ENCODE measurements at regions not wholly inside any gene's neighbourhood (a gene's known extent, or its start where the extent isn't known, plus 50 kb on each side); places are given as distances from the start of the nearest gene placed in this dataset.

DNA sequence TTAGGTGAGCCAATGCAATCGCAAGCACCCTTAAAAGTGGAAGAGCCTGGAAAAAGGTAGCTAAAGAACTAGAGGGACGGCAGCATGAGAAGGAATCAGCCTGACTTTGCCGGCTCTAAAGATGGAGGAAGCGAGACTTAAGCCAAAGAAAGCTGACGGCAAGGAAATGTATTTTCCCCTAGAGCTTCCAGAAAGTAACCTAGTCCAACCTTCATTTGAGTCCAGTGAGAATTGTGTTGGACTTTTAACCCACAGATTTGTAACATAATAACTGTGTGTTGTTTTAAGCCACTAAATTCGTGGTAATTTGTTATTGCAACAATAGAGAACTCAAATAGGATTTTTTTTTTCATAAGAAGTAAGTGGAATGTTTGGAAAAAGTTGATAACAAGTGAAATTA is 212.7 kb upstream of the C1QTNF7 start:
- Histone ChIP-seq H3K27ac (ENCODE audit: low read depth) (no peak overlapping the region), H3K79me2 (replicated peaks; ENCODE audit: insufficient read depth) (no peaks in the 10 kb centered on the region), H2AFZ (no peak overlapping the region), H3K36me3 (ENCODE audit: insufficient read depth) (no peaks in the 10 kb centered on the region), H3K4me2 (no peak overlapping the region), H3F3A (replicated peaks; ENCODE audit: low read depth) (no peaks in the 10 kb centered on the region), H3K4me1 (ENCODE audit: insufficient read depth) (peaks cover 7% of the 10 kb centered on the region), H3K9me2 (ENCODE audit: insufficient read depth) (no peaks in the 10 kb centered on the region), H4K20me1 (replicated peaks; ENCODE audit: insufficient read depth) (no peaks in the 10 kb centered on the region), H3K27me3 (ENCODE audit: insufficient read depth) (no peaks in the 10 kb centered on the region), H3K4me3 (no peak overlapping the region)
- H3K27ac Mint-ChIP-seq = no peak overlapping the region
- H3K27me3 Mint-ChIP-seq (ENCODE audit: insufficient read depth, low read depth, poor library complexity) = no peaks in the 10 kb centered on the region
- H3K9me3 Mint-ChIP-seq = no peaks in the 10 kb centered on the region
- peaks cover 16% of the 10 kb centered on the region for H3K4me1 Mint-ChIP-seq
- no peak overlapping the region for H3K4me3 Mint-ChIP-seq
- DNase-seq (ENCODE audit: low spot score) (no peak), ATAC-seq (no peak)
- TF ChIP-seq ZNF114 (CRISPR knock-in tag; IDR thresholded peaks at IDR 0.05) = no peak
- no peak for TF ChIP-seq CREB1 (CRISPR knock-in tag; IDR thresholded peaks at IDR 0.05; ENCODE audit: low read depth)
- TF ChIP-seq POLR2AphosphoS5 (IDR thresholded peaks at IDR 0.05; ENCODE audit: low read depth) = no peak
- TF ChIP-seq, protein P1, sequence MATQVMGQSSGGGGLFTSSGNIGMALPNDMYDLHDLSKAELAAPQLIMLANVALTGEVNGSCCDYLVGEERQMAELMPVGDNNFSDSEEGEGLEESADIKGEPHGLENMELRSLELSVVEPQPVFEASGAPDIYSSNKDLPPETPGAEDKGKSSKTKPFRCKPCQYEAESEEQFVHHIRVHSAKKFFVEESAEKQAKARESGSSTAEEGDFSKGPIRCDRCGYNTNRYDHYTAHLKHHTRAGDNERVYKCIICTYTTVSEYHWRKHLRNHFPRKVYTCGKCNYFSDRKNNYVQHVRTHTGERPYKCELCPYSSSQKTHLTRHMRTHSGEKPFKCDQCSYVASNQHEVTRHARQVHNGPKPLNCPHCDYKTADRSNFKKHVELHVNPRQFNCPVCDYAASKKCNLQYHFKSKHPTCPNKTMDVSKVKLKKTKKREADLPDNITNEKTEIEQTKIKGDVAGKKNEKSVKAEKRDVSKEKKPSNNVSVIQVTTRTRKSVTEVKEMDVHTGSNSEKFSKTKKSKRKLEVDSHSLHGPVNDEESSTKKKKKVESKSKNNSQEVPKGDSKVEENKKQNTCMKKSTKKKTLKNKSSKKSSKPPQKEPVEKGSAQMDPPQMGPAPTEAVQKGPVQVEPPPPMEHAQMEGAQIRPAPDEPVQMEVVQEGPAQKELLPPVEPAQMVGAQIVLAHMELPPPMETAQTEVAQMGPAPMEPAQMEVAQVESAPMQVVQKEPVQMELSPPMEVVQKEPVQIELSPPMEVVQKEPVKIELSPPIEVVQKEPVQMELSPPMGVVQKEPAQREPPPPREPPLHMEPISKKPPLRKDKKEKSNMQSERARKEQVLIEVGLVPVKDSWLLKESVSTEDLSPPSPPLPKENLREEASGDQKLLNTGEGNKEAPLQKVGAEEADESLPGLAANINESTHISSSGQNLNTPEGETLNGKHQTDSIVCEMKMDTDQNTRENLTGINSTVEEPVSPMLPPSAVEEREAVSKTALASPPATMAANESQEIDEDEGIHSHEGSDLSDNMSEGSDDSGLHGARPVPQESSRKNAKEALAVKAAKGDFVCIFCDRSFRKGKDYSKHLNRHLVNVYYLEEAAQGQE (IDR thresholded peaks at IDR 0.05; ENCODE audit: unreplicated experiment) = no peak
- TF ChIP-seq EZH2 (IDR thresholded peaks at IDR 0.05; ENCODE audit: low read depth, unreplicated experiment) = no peak
- TF ChIP-seq, protein P2, sequence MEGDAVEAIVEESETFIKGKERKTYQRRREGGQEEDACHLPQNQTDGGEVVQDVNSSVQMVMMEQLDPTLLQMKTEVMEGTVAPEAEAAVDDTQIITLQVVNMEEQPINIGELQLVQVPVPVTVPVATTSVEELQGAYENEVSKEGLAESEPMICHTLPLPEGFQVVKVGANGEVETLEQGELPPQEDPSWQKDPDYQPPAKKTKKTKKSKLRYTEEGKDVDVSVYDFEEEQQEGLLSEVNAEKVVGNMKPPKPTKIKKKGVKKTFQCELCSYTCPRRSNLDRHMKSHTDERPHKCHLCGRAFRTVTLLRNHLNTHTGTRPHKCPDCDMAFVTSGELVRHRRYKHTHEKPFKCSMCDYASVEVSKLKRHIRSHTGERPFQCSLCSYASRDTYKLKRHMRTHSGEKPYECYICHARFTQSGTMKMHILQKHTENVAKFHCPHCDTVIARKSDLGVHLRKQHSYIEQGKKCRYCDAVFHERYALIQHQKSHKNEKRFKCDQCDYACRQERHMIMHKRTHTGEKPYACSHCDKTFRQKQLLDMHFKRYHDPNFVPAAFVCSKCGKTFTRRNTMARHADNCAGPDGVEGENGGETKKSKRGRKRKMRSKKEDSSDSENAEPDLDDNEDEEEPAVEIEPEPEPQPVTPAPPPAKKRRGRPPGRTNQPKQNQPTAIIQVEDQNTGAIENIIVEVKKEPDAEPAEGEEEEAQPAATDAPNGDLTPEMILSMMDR (conservative IDR thresholded peaks at IDR 0.05; ENCODE audit: low read depth in 2 of 2) = no peak
- no peak for TF ChIP-seq STAT1 (IDR thresholded peaks at IDR 0.05; ENCODE audit: unreplicated experiment)
- TF ChIP-seq, protein P3, sequence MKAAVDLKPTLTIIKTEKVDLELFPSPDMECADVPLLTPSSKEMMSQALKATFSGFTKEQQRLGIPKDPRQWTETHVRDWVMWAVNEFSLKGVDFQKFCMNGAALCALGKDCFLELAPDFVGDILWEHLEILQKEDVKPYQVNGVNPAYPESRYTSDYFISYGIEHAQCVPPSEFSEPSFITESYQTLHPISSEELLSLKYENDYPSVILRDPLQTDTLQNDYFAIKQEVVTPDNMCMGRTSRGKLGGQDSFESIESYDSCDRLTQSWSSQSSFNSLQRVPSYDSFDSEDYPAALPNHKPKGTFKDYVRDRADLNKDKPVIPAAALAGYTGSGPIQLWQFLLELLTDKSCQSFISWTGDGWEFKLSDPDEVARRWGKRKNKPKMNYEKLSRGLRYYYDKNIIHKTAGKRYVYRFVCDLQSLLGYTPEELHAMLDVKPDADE (IDR thresholded peaks at IDR 0.05) = no peak
- TF ChIP-seq, protein P4, sequence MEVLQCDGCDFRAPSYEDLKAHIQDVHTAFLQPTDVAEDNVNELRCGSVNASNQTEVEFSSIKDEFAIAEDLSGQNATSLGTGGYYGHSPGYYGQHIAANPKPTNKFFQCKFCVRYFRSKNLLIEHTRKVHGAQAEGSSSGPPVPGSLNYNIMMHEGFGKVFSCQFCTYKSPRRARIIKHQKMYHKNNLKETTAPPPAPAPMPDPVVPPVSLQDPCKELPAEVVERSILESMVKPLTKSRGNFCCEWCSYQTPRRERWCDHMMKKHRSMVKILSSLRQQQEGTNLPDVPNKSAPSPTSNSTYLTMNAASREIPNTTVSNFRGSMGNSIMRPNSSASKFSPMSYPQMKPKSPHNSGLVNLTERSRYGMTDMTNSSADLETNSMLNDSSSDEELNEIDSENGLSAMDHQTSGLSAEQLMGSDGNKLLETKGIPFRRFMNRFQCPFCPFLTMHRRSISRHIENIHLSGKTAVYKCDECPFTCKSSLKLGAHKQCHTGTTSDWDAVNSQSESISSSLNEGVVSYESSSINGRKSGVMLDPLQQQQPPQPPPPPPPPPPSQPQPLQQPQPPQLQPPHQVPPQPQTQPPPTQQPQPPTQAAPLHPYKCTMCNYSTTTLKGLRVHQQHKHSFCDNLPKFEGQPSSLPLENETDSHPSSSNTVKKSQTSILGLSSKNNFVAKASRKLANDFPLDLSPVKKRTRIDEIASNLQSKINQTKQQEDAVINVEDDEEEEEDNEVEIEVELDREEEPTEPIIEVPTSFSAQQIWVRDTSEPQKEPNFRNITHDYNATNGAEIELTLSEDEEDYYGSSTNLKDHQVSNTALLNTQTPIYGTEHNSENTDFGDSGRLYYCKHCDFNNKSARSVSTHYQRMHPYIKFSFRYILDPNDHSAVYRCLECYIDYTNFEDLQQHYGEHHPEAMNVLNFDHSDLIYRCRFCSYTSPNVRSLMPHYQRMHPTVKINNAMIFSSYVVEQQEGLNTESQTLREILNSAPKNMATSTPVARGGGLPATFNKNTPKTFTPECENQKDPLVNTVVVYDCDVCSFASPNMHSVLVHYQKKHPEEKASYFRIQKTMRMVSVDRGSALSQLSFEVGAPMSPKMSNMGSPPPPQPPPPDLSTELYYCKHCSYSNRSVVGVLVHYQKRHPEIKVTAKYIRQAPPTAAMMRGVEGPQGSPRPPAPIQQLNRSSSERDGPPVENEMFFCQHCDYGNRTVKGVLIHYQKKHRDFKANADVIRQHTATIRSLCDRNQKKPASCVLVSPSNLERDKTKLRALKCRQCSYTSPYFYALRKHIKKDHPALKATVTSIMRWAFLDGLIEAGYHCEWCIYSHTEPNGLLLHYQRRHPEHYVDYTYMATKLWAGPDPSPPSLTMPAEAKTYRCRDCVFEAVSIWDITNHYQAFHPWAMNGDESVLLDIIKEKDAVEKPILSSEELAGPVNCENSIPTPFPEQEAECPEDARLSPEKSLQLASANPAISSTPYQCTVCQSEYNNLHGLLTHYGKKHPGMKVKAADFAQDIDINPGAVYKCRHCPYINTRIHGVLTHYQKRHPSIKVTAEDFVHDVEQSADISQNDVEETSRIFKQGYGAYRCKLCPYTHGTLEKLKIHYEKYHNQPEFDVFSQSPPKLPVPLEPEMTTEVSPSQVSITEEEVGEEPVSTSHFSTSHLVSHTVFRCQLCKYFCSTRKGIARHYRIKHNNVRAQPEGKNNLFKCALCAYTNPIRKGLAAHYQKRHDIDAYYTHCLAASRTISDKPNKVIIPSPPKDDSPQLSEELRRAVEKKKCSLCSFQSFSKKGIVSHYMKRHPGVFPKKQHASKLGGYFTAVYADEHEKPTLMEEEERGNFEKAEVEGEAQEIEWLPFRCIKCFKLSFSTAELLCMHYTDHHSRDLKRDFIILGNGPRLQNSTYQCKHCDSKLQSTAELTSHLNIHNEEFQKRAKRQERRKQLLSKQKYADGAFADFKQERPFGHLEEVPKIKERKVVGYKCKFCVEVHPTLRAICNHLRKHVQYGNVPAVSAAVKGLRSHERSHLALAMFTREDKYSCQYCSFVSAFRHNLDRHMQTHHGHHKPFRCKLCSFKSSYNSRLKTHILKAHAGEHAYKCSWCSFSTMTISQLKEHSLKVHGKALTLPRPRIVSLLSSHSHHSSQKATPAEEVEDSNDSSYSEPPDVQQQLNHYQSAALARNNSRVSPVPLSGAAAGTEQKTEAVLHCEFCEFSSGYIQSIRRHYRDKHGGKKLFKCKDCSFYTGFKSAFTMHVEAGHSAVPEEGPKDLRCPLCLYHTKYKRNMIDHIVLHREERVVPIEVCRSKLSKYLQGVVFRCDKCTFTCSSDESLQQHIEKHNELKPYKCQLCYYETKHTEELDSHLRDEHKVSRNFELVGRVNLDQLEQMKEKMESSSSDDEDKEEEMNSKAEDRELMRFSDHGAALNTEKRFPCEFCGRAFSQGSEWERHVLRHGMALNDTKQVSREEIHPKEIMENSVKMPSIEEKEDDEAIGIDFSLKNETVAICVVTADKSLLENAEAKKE (CRISPR knock-in tag; IDR thresholded peaks at IDR 0.05) = no peak
- no peaks in the 10 kb centered on the region for H3K36me3 Mint-ChIP-seq (ENCODE audit: low read depth)
